ENCODE measurements at regions not wholly inside any gene's neighbourhood (a gene's known extent, or its start where the extent isn't known, plus 50 kb on each side); places are given as distances from the start of the nearest gene placed in this dataset.

GRCh38 chr17:33352526-33352925 lies 59.4 kb upstream of the ASIC2 start:
- H3K36me3 Mint-ChIP-seq (ENCODE audit: insufficient read depth in 2 of 2): no peaks in the 10 kb centered on the region
- H3K4me3 Mint-ChIP-seq: no peak overlapping the region
- ATAC-seq (replicated peaks in 1 of 2) (no peak), DNase-seq (no peak)
- H3K27me3 Mint-ChIP-seq (ENCODE audit: low read depth): peaks cover 13% of the 10 kb centered on the region
- H3K9me3 Mint-ChIP-seq: no peaks in the 10 kb centered on the region
- no peaks in the 10 kb centered on the region for H3K4me1 Mint-ChIP-seq (ENCODE audit: low read depth)
- H3K27ac Mint-ChIP-seq: no peak overlapping the region

- no peaks in the 10 kb centered on the region for H3K36me3 Mint-ChIP-seq (ENCODE audit: insufficient read depth in 2 of 2)
- no peak overlapping the region for H3K4me3 Mint-ChIP-seq
- peaks cover 13% of the 10 kb centered on the region for H3K27me3 Mint-ChIP-seq (ENCODE audit: low read depth)
- H3K27ac Mint-ChIP-seq: no peak overlapping the region
- no peaks in the 10 kb centered on the region for H3K4me1 Mint-ChIP-seq (ENCODE audit: low read depth)
- H3K9me3 Mint-ChIP-seq: no peaks in the 10 kb centered on the region
- ATAC-seq (replicated peaks in 1 of 2): no peak
- no peak for DNase-seq
Measured at GRCh38 chr17:33356266-33356665, 63.2 kb upstream of the ASIC2 start.

GRCh38 chr17:33363475-33363874 lies 70.4 kb upstream of the ASIC2 start:
- H3K36me3 Mint-ChIP-seq (ENCODE audit: insufficient read depth in 2 of 2): no peaks in the 10 kb centered on the region
- H3K27me3 Mint-ChIP-seq (ENCODE audit: low read depth): peaks cover 12% of the 10 kb centered on the region
- H3K9me3 Mint-ChIP-seq: no peaks in the 10 kb centered on the region
- DNase-seq (no peak), ATAC-seq (replicated peaks in 1 of 2) (no peak)
- H3K4me1 Mint-ChIP-seq (ENCODE audit: low read depth): no peaks in the 10 kb centered on the region
- H3K27ac Mint-ChIP-seq: no peak overlapping the region
- H3K4me3 Mint-ChIP-seq: no peak overlapping the region

- peaks cover 16% of the 10 kb centered on the region for H3K27me3 Mint-ChIP-seq (ENCODE audit: low read depth)
- H3K36me3 Mint-ChIP-seq (ENCODE audit: insufficient read depth in 2 of 2): no peaks in the 10 kb centered on the region
- H3K9me3 Mint-ChIP-seq: no peaks in the 10 kb centered on the region
- ATAC-seq (replicated peaks in 1 of 2): no peak
- DNase-seq: no peak
- no peak overlapping the region for H3K27ac Mint-ChIP-seq
- no peaks in the 10 kb centered on the region for H3K4me1 Mint-ChIP-seq (ENCODE audit: low read depth)
- H3K4me3 Mint-ChIP-seq: no peak overlapping the region
Measured at GRCh38 chr17:33366960-33367359, 73.9 kb upstream of the ASIC2 start.

- DNase-seq (no peak), ATAC-seq (replicated peaks in 1 of 2) (no peak)
- Mint-ChIP-seq H3K4me1 (ENCODE audit: low read depth) (no peaks in the 10 kb centered on the region), H3K36me3 (ENCODE audit: insufficient read depth in 2 of 2) (no peaks in the 10 kb centered on the region), H3K9me3 (no peaks in the 10 kb centered on the region), H3K4me3 (no peak overlapping the region), H3K27ac (no peak overlapping the region), H3K27me3 (ENCODE audit: low read depth) (peaks cover 16% of the 10 kb centered on the region)
Measured at GRCh38 chr17:33369149-33369548, 76.1 kb upstream of the ASIC2 start.

GRCh38 chr17:33369876-33370275 lies 76.8 kb upstream of the ASIC2 start:
- H3K4me3 Mint-ChIP-seq: no peak overlapping the region
- peaks cover 11% of the 10 kb centered on the region for H3K27me3 Mint-ChIP-seq (ENCODE audit: low read depth)
- no peak for ATAC-seq (replicated peaks in 1 of 2)
- H3K4me1 Mint-ChIP-seq (ENCODE audit: low read depth): no peaks in the 10 kb centered on the region
- H3K36me3 Mint-ChIP-seq (ENCODE audit: insufficient read depth in 2 of 2): no peaks in the 10 kb centered on the region
- no peak for DNase-seq
- no peak overlapping the region for H3K27ac Mint-ChIP-seq
- H3K9me3 Mint-ChIP-seq: no peaks in the 10 kb centered on the region

GRCh38 chr17:33370401-33370800 lies 77.3 kb upstream of the ASIC2 start:
- DNase-seq (no peak), ATAC-seq (replicated peaks in 1 of 2) (no peak)
- H3K4me3 Mint-ChIP-seq: no peak overlapping the region
- H3K4me1 Mint-ChIP-seq (ENCODE audit: low read depth): no peaks in the 10 kb centered on the region
- peaks cover 6% of the 10 kb centered on the region for H3K27me3 Mint-ChIP-seq (ENCODE audit: low read depth)
- no peaks in the 10 kb centered on the region for H3K36me3 Mint-ChIP-seq (ENCODE audit: insufficient read depth in 2 of 2)
- no peaks in the 10 kb centered on the region for H3K9me3 Mint-ChIP-seq
- no peak overlapping the region for H3K27ac Mint-ChIP-seq

- ATAC-seq (replicated peaks in 1 of 2) (no peak), DNase-seq (no peak)
- H3K4me1 Mint-ChIP-seq (ENCODE audit: low read depth): no peaks in the 10 kb centered on the region
- H3K4me3 Mint-ChIP-seq: no peak overlapping the region
- peaks cover 4% of the 10 kb centered on the region for H3K27me3 Mint-ChIP-seq (ENCODE audit: low read depth)
- H3K27ac Mint-ChIP-seq: peak overlapping the region; percentile 30
- no peaks in the 10 kb centered on the region for H3K9me3 Mint-ChIP-seq
- H3K36me3 Mint-ChIP-seq (ENCODE audit: insufficient read depth in 2 of 2): no peaks in the 10 kb centered on the region
Measured at GRCh38 chr17:33371377-33371776, 78.3 kb upstream of the ASIC2 start.

GRCh38 chr17:33373273-33373672 lies 80.2 kb upstream of the ASIC2 start:
- Mint-ChIP-seq H3K4me3 (no peak overlapping the region), H3K27me3 (ENCODE audit: low read depth) (peaks cover 4% of the 10 kb centered on the region), H3K4me1 (ENCODE audit: low read depth) (no peaks in the 10 kb centered on the region), H3K9me3 (no peaks in the 10 kb centered on the region), H3K27ac (no peak overlapping the region), H3K36me3 (ENCODE audit: insufficient read depth in 2 of 2) (no peaks in the 10 kb centered on the region)
- ATAC-seq (replicated peaks in 1 of 2): no peak
- no peak for DNase-seq

GRCh38 chr17:33375103-33375502 lies 82.0 kb upstream of the ASIC2 start:
- H3K27me3 Mint-ChIP-seq (ENCODE audit: low read depth): peaks cover 4% of the 10 kb centered on the region
- no peaks in the 10 kb centered on the region for H3K9me3 Mint-ChIP-seq
- no peaks in the 10 kb centered on the region for H3K36me3 Mint-ChIP-seq (ENCODE audit: insufficient read depth in 2 of 2)
- no peak overlapping the region for H3K4me3 Mint-ChIP-seq
- H3K27ac Mint-ChIP-seq: no peak overlapping the region
- no peak for ATAC-seq (replicated peaks in 1 of 2)
- no peaks in the 10 kb centered on the region for H3K4me1 Mint-ChIP-seq (ENCODE audit: low read depth)
- DNase-seq: no peak

- no peak for DNase-seq
- Mint-ChIP-seq H3K9me3 (no peaks in the 10 kb centered on the region), H3K27me3 (ENCODE audit: low read depth) (peaks cover 4% of the 10 kb centered on the region), H3K36me3 (ENCODE audit: insufficient read depth in 2 of 2) (no peaks in the 10 kb centered on the region), H3K4me1 (ENCODE audit: low read depth) (no peaks in the 10 kb centered on the region), H3K27ac (no peak overlapping the region), H3K4me3 (no peak overlapping the region)
- ATAC-seq (replicated peaks in 1 of 2): no peak
Measured at GRCh38 chr17:33375783-33376182, 82.7 kb upstream of the ASIC2 start.

- no peaks in the 10 kb centered on the region for H3K27me3 Mint-ChIP-seq (ENCODE audit: low read depth)
- no peaks in the 10 kb centered on the region for H3K9me3 Mint-ChIP-seq
- ATAC-seq (replicated peaks in 1 of 2) (no peak), DNase-seq (no peak)
- H3K36me3 Mint-ChIP-seq (ENCODE audit: insufficient read depth in 2 of 2): no peaks in the 10 kb centered on the region
- no peaks in the 10 kb centered on the region for H3K4me1 Mint-ChIP-seq (ENCODE audit: low read depth)
- H3K4me3 Mint-ChIP-seq: no peak overlapping the region
- H3K27ac Mint-ChIP-seq: no peak overlapping the region
Measured at GRCh38 chr17:33377837-33378595, 84.9 kb upstream of the ASIC2 start.

- Mint-ChIP-seq H3K27me3 (ENCODE audit: low read depth) (no peaks in the 10 kb centered on the region), H3K4me3 (no peak overlapping the region), H3K36me3 (ENCODE audit: insufficient read depth in 2 of 2) (no peaks in the 10 kb centered on the region), H3K4me1 (ENCODE audit: low read depth) (no peaks in the 10 kb centered on the region), H3K9me3 (no peaks in the 10 kb centered on the region), H3K27ac (no peak overlapping the region)
- ATAC-seq (replicated peaks in 1 of 2) (no peak), DNase-seq (no peak)
Measured at GRCh38 chr17:33381201-33381600, 88.1 kb upstream of the ASIC2 start.

- Mint-ChIP-seq H3K4me1 (ENCODE audit: low read depth) (no peaks in the 10 kb centered on the region), H3K4me3 (no peak overlapping the region), H3K36me3 (ENCODE audit: insufficient read depth in 2 of 2) (no peaks in the 10 kb centered on the region), H3K27ac (no peak overlapping the region), H3K27me3 (ENCODE audit: low read depth) (no peaks in the 10 kb centered on the region), H3K9me3 (no peaks in the 10 kb centered on the region)
- DNase-seq: no peak
- ATAC-seq (replicated peaks in 1 of 2): no peak
Measured at GRCh38 chr17:33383488-33384023, 90.5 kb upstream of the ASIC2 start.

Measured in activated T-cell treated with anti-CD3 and anti-CD28 coated beads, Interleukin-2, amount 50 U/mL, for 72 hours (primary cell).